ENCODE measurements at regions not wholly inside any gene's neighbourhood (a gene's known extent, or its start where the extent isn't known, plus 50 kb on each side); places are given as distances from the start of the nearest gene placed in this dataset.

GRCh38 chr9:115651461-115651860 lies 502.1 kb upstream of the PAPPA start:
- no peak overlapping the region for H3K27ac ChIP-seq

GRCh38 chr9:115653171-115653606 lies 500.4 kb upstream of the PAPPA start:
- TF ChIP-seq CTCF (IDR thresholded peaks at IDR 0.05) (no peak), ZFX (IDR thresholded peaks at IDR 0.05; ENCODE audit: borderline replicate concordance) (no peak)
- no peak overlapping the region for H3K27ac ChIP-seq

More at GRCh38 chr9:115651461-115651860, 502.1 kb upstream of the PAPPA start:
- TF ChIP-seq ZFX (IDR thresholded peaks at IDR 0.05; ENCODE audit: borderline replicate concordance): no peak
- TF ChIP-seq CTCF (IDR thresholded peaks at IDR 0.05): no peak

GRCh38 chr9:115657695-115658094 lies 495.9 kb upstream of the PAPPA start:
- TF ChIP-seq ZFX (IDR thresholded peaks at IDR 0.05; ENCODE audit: borderline replicate concordance) (no peak), CTCF (IDR thresholded peaks at IDR 0.05) (no peak)

GRCh38 chr9:115665519-115665918 lies 488.1 kb upstream of the PAPPA start:
- H3K27ac ChIP-seq: no peak overlapping the region
- TF ChIP-seq ZFX (IDR thresholded peaks at IDR 0.05; ENCODE audit: borderline replicate concordance) (no peak), CTCF (IDR thresholded peaks at IDR 0.05) (no peak)

More at GRCh38 chr9:115657695-115658094, 495.9 kb upstream of the PAPPA start:
- no peak overlapping the region for H3K27ac ChIP-seq

GRCh38 chr9:115668521-115668920 lies 485.1 kb upstream of the PAPPA start:
- TF ChIP-seq CTCF (IDR thresholded peaks at IDR 0.05): no peak
- no peak for TF ChIP-seq ZFX (IDR thresholded peaks at IDR 0.05; ENCODE audit: borderline replicate concordance)
- H3K27ac ChIP-seq: no peak overlapping the region

GRCh38 chr9:115671236-115671962 lies 482.2 kb upstream of the PAPPA start:
- H3K27ac ChIP-seq: no peak overlapping the region
- TF ChIP-seq CTCF (IDR thresholded peaks at IDR 0.05) (no peak), ZFX (IDR thresholded peaks at IDR 0.05; ENCODE audit: borderline replicate concordance) (no peak)

- H3K27ac ChIP-seq: no peak overlapping the region
- TF ChIP-seq ZFX (IDR thresholded peaks at IDR 0.05; ENCODE audit: borderline replicate concordance) (no peak), CTCF (IDR thresholded peaks at IDR 0.05) (no peak)
These were observed 481.7 kb upstream of the PAPPA start for GRCh38 chr9:115671963-115672305.

Data from 22Rv1 (cell line).